NCI-H2107 (cell line): ENCODE measurements at regions not wholly inside any gene's neighbourhood (a gene's known extent, or its start where the extent isn't known, plus 50 kb on each side); places are given as distances from the start of the nearest gene placed in this dataset.
"Not testable (repeated sequence)": the region's sequence is repeated elsewhere in the genome, so short reads cannot be mapped to it uniquely, and the experiment has no call there.

ENCODE experiments used
- DNase-seq: peaks from one replicate; lab custom pipeline; 2025; lab: John Stamatoyannopoulos, UW

DNA sequence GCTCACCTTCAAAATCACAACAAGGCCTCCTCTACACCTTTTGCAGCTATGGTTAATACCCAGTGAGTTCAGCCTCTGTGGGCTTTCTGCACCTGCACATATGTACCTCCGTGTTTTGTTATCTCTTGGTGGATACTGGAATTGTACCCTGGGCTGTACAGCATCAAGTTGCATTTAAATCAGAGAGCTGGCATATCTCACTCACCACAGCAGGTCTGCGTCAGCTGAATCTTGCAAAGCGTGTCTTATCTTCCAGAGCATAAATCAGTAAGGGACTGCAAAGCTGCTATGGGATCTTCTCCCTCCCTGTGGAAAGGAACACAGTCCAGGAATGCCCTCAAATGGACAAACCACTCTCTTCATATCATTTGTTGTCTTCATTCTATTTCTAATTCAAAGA, 1048.7 kb downstream of the UQCRFS1 start:
- no peak for DNase-seq

DNA sequence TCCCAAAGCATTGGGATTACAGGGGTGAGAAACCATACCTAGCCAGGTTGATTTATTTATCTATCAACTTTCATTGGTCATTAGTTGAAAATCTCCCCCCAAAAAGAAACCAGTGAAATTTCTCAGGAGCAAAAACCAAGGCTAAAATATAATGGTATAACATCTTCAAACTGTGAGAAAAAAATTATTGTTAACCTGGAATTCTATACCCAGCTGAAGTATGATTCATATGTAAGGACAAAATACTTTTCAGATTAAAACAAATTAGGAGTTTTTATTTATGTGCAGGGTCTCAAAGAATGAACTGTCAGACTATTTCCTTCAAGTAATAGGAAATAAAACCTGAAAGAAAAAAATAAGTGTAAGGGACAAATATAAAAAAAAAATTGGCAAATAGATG, 1053.9 kb downstream of the UQCRFS1 start:
- no peak for DNase-seq

DNA sequence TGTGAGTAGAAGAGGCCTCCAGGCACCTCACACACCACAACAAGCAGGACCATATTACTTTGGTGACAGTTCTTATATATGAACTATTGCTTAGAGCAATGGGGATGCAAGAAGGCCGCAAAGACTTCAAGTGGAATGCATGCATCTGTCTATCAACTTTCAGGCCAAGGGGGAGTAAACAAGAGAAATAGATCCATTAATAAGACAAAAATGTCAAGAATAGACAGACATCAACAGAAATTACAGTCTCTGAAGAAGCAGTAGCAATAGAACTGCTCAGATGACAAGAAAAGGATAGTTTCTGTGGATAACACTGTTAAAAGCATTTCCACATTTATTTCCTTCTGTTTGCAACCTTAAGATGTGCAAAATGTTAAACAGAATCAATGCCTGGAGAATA, 1057.7 kb downstream of the UQCRFS1 start:
- DNase-seq: no peak

DNA sequence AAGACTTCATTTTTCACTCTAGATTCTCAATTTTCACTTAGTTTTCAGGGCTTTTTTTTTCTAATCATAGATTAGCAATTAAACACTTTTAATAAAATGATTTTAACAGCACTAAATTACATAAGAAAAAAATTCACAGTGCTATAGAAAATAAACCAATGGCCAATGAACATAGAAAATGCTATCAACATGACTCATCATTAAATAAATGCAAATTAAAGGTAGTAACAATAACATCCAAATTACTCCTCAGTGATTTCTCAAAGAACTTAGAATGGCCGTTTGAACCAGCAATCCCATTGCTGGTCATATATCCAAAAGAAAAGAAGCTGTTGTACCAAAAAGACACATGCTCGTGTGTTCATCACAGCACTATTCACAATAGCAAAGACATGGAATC, 1058.9 kb downstream of the UQCRFS1 start:
- DNase-seq: no peak

DNA sequence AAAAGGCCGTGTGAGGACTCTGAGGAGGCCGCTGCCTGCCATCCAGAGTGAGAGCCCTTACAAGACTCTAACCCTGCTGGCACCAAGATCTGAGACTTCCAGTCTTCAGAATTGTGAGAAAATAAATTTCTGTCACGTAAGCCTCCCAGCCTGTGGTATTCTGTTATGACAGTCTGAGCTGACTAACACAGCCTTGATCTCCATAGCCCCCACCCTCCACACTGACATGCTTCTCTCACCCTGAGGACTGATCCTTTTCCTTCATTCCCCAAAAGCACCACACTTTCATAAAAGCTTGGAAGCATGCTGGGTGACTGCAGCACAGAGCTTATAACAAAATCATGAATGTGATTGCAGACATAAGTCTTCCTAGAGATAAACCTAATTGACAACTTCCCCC, 1059.8 kb downstream of the UQCRFS1 start:
- no peak for DNase-seq

DNA sequence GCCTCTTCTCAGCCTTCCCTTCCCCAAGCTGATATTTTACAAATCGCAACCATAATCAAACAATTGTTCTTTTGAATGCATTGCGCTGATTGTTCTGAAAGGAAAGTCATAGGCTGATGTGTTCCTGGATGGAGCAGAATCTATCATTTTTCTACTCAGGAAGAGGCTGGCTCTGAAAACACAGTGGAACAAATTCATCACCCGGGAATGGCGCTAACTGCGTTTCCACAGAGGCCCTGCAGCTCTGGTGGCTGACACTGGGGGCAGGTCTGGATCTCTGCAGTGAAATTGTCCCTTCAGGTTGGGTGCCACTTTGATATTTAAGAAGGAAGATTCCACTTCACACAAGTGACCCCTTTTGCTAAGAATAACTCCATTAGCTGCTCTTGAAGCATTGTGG, 1060.8 kb downstream of the UQCRFS1 start:
- no peak for DNase-seq

DNA sequence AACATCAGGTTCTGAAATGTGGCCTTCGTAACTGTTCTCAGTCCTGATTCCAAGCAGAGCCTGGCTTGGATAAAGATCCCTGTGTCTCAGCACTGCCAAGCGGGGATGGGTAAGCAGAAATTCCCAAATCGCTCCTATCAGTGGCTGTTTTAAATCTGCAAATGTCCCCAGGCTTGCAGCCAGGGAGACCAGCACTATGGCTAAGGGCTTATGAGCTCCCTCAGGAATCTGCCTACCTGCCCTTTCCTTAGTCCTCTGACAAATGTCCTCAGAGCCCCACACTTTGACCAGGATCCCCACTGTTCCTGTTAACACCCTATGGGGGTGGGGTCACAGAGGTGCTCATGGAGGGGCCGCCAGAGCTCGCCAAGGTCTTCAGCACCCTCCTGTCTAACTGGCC, 1062.8 kb downstream of the UQCRFS1 start:
- DNase-seq: no peak

DNA sequence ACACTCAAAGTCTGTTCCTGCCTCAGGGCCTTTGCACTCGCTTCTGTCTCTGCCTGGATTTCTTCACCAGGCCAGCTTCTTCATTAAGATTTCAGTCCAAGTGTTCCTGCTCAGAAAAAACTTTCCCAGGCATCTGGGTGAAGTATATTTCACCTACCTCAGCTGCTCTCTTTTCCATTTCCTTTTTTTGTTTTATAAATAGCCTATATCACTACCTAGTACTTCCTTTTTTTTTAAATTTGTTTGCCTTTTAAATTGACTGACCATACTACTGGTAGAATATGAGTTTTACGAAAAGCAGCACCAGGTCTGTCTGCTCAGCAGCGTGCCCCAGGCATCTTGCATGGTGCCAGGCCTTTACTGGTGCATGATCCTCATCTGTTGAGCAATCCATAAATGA, 1064.4 kb downstream of the UQCRFS1 start:
- DNase-seq: no peak

DNA sequence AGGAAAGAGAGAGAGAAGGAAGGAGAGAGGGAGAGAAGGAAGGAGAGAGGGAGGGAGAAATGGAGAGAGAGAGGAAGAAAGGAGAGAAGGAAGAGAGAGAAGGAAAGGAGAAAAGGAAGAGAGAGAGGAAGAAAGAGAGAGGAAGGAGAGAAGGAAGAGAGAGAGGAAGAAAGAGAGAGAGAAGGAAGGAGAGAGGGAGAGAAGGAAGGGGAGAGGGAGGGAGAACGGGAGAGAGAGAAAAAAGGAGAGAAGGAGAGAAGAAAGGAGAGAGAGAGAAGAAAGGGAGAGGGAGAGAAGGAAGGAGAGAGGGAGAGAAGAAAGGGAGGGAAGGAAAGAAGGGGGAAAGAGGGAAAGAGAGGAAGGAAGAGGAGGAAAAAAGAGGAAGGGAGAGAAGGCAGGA, 1070.7 kb downstream of the UQCRFS1 start:
- DNase-seq: no peak

DNA sequence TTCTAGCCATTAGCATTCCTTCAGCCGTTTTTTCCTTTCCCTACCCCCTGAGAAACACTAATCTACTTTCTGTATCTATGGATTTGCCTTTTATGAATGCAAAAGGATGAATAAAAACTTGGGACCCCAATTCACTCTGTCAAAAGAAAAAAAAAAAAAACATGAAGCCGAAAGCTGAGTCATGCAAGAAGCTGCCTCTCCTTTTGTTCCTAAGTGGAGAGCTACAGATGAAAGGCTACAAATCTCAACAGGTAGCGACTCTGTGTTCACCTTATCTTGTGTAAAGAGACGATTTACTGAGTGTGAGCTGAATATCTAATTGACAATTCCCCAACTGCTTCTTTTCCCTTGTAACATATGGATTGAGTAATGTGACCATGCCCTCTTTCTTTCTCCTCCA, 1072.8 kb downstream of the UQCRFS1 start:
- DNase-seq: no peak

DNA sequence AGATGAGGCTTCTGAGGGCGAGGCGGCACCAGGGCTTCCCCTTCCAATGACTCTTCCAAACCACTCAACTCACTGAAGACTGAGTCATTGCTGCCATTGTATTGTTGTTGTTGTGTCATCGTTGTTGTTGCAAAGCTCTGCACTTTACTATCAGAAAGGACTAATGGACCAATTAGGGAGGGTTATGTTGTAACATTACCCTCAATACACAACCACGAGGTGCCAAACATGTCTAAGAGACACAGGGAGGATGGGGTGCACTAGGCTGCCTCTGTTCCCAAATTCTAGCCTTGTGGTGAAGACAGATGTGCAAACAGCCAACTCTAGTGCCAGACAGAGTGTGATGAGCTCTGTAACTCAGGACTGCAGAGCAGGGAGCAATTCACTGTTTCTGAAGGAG, 1075.2 kb downstream of the UQCRFS1 start:
- no peak for DNase-seq

DNA sequence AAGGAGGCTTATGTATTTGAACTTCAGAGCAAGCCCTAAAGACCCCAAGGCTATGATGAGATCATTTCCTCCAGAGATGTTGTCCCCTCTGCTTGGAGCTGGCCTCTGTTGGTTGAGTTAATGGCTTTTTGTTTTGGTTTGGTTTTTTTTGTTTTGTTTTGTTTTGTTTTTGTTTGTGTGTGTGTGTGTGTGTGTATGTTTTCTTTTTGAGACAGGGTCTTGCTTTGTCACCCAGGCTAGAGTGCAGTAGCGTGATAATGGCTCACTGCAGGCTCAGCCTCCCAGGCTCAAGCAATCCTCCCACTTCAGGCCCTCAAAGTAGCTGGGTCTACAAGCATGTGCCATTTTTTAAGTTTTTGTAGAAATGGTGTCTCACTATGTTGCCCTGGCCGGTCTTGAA, 1076.2 kb downstream of the UQCRFS1 start:
- no peak for DNase-seq

DNA sequence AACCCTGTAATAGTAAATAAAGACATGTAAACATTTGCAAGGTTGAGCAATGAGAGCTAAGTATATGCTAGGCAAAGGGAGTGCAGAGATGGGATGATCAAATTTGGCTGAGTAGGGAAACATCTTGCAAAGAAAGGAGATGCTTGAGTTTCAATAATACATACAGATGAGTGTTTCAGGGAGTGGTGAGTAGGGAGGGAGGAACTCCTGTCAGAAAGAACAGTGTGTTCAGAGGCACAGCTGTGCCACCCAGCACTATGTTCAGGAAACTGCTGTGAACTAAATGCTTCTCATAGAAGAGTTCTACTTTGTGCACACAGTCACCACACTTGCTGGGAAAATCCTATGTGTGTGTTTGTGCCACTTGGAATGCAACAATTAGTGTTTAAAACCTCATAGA, 1077.1 kb downstream of the UQCRFS1 start:
- DNase-seq: no peak

DNA sequence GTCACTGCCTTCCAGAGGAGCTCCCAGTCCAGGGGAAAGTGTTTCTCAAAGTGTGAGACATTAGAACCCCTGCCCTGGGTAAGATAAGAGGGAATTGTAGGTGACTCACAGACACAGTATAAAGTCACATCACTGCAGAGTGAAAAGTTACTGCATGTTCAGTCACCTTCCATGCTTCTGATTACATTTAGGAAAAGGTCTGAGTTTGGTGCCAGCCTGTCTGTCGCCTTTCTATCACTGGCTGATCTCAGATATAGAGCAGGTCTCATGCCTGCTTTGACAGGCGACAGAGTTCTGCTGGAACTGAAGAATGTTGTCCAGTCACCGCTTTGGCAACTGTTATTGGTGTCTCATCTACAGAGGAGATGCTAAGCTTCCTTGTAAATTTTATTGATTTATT, 1078.6 kb downstream of the UQCRFS1 start:
- no peak for DNase-seq

DNA sequence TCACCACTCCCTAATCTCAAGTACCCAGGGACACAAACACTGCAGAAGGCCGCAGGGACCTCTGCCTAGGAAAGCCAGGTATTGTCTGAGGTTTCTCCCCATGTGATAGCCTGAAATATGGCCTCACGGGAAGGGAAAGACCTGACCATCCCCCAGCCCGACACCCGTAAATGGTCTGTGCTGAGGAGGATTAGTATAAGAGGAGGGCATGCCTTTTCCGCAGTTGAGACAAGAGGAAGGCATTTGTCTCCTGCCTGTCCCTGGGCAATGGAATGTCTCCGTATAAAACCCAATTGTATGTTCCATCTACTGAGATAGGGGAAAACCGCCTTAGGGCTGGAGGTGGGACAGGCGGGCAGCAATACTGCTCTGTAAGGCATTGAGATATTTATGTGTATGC, 1082.1 kb downstream of the UQCRFS1 start:
- DNase-seq: not testable (repeated sequence)

DNA sequence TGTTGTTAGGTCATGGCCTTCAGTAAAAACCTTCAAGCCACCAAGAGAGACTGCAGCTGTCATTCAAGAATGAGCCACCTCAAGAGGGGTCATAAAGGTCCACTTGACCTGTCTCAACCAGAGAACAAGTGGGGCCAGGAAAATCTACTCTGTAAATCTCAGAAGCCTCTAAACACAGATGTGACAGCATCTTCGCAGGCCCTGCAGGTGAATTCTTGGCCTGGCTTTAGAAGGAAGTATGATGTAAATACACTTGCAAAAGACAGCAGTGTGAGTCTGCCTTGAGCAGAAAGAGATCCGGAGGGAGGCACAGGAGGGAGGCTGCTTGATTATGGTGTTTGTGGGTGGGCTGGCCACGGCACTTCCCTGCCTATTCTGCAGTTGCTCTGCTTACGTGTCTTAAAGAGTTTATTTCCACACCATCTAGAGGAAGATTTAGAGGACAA, 1082.9 kb downstream of the UQCRFS1 start:
- DNase-seq: no peak

DNA sequence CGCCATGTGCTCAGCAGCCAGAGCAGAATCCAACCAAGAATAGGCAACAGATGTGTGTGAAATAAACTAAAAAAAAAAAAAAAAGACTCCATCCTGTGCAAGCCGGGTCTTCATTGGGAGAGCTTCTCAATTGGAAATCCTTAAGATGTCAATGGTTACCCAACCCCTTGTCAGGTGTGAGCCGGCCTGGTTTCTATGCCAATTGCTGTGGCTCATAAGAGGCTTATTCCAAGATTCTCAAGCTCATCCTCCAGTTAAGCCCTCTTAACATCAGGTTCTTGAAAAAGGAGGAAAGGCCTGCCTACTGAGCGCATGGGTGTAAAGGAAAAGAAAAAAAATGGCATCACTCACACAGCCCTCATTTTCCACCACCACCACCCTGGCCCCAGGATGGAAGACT, 1084.6 kb downstream of the UQCRFS1 start:
- DNase-seq: no peak

DNA sequence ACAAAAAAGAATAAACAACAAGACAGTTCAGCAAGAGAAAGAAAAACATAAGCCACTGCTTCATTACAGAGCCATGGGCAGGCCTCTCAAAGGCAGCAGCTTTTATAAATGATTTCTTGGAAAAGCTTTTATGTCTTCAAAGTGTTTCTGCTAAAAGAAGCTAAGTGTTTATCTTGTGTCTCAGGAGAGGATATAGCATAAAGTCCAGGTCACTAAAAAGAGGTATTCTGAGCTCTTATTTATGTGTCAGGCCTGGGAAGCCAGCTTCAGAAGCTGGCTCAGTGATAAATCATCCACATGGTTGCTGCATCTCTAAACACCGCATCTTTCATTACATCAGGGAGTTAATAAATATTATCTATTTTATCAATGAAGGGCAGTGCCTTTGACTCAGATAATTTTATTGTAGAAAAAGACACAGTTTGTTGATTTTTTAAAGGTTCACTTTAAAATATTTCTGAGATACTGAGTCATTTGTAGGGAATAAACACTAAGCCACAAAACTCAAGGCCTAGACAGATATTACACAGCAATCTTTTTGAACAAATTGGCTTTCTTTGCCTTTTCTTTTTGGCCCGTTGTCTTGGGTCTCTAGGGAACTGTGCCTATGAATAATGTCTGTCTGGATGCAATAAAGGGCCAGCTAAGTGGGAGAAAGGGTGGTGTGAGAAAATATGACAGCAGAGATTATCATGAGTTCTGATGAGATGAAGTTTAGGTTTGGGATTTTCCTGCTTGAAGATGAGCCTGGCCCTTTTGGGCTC, 1086.6 kb downstream of the UQCRFS1 start:
- no peak for DNase-seq

DNA sequence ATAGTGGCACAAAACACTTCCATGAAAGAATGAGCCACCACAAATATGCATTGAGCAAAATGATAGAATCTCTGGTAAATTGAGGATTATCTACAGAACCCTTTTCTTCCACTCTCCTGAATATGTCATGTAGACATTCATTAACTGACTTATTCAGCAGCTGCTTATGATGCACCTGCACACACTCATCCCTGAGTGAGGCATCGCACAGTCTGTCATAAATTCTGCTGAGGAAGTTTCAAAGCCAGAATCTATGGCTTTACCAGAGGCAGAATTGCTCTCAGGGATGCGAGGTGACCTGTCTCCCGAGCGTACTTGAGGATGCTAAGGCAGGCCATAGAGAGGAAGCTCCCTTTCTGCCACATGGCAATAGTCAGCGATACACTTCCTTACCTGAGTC, 1090.2 kb downstream of the UQCRFS1 start:
- DNase-seq: no peak

DNA sequence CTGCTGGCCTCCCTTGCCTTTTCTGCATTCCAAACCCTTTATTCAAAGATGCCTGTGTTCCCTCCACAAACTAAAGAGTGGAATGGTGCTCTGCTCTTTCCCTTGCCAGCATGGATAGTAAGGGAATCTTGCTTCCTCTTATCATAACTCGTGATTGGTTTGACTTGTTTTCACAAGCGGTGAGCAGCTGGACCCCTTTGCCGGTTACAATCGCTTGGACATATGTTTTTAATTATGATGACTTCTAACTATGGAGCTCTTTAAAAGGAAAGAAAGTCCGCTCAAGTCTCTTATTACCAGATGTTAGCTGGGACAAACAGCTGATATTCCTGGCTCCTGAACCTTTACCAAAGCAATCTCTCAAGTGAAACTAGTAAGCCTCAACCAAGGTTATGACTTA, 1094.7 kb downstream of the UQCRFS1 start:
- no peak for DNase-seq

DNA sequence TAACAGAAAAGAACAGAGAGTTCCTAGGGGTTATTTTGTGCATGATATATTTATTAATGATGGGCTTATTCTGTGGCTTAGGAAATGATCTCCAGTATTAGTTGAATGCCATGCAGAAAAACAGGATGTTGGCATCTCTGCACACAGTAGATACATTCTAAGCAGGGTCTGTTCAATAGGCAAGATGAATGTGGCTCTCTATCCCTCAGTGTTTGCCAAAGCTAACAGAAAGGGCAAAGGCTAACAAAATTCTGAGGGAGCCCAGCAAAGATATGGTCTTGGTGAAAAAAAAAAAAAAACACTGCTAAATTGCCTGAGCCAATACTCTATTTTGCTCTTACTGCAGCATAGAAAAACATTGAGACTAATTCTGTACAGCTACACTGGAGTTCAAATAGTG, 1095.8 kb downstream of the UQCRFS1 start:
- no peak for DNase-seq

DNA sequence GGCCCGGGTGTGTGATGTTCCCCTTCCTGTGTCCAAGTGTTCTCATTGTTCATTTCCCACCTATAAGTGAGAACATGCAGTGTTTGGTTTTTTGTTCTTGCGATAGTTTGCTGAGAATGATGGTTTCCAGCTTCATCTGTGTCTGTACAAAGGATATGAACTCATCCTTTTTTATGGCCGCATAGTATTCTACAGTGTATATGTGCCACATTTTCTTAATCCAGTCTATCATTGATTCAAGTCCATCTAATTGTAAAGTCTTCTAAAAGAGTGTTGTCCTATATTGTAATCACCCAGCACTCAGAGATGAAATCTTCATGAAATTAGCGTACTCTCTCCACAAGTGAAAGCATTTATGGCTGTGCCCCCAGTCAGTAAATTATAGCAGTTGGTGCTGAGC, 1096.6 kb downstream of the UQCRFS1 start:
- not testable (repeated sequence) for DNase-seq

DNA sequence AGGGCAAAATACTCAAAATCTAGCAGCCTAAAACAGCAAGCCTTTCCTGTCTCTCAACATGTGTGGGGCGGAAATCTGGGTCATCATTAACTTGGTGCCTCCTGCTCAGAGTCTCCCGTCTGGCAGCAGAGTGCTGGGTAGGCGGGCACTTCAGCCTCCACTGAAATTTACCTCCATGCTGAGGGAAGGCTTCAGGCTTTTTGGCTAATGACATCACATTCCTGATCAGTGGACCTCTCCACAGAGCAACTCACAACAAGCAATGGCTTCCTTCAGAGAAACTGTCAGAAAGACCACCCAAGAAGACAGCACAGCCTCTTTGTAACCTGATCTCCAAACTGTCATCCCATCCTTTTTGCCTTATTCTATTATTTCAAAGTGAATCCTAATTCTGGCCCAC, 1109.0 kb downstream of the UQCRFS1 start:
- DNase-seq: no peak

DNA sequence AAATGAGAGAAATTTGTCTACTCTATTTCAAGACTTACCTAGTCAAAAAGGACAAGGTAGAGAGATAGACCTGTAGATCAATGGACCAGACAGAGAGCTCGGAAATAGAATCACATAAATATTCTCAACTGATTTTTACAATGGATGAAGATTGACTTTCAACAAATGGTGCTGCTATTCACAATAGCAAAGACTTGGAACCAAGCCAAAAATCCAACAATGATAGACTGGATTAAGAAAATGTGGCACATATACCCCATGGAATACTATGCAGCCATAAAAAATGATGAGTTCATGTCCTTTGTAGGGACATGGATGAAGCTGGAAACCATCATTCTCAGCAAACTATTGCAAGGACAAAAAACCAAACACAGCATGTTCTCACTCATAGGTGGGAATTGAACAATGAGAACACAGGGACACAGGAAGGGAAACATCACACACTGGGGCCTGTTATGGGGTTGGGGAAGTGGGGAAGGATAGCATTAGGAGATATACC, 1128.2 kb downstream of the UQCRFS1 start:
- not testable (repeated sequence) for DNase-seq
